T1000 (cell line): ENCODE measurements at regions not wholly inside any gene's neighbourhood (a gene's known extent, or its start where the extent isn't known, plus 50 kb on each side); places are given as distances from the start of the nearest gene placed in this dataset.

Experiments used
- DNase-seq: peaks from one replicate; lab custom pipeline; 2025; ENCODE audit warnings: mixed read lengths; lab: John Stamatoyannopoulos, UW

GRCh38 chr1:239436286-239436685, 49.9 kb downstream of the CHRM3 start:
- no peak for DNase-seq

DNA sequence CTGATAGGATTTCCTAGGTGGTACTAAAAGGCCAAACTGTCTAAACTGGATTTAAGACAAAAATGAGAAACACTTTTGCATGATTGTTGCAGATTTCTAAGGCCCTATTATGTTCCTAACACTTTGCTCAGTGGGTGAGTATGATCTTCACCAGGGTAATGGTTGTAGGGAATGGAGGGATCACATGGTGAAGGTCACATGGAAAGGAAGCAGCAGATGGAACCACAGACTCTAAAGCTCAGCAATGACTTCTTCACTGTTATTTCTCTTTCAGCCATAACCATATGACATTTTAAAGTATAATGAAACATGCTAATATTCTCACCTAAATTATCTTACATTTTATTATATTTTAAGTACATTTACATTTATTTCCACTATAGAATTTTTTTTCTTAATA, 51.5 kb downstream of the CHRM3 start:
- DNase-seq, result no peak

- DNase-seq, result no peak
Measured at GRCh38 chr1:239438891-239439290, 52.5 kb downstream of the CHRM3 start.

DNA sequence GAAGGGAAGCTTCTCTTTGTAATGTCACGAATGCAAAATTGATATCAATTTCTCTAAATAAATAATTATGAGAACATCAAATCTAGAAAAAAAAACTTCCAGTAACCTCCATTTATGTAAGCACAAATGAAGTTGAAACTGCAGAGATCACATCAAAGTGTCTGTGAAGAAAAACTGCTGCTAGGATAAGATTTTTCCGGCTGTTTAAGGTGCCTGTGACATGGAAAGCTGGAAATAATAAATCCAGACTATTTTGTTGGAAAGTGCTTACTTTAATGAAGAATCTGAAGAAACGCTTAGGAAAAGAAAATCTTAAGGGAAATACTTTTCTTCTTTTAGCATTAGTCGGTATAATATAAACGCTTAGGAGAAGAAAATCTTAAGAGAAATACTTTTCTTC, 57.0 kb downstream of the CHRM3 start:
- DNase-seq, result no peak

GRCh38 chr1:239446611-239447010, 60.2 kb downstream of the CHRM3 start:
- DNase-seq, result no peak

DNA sequence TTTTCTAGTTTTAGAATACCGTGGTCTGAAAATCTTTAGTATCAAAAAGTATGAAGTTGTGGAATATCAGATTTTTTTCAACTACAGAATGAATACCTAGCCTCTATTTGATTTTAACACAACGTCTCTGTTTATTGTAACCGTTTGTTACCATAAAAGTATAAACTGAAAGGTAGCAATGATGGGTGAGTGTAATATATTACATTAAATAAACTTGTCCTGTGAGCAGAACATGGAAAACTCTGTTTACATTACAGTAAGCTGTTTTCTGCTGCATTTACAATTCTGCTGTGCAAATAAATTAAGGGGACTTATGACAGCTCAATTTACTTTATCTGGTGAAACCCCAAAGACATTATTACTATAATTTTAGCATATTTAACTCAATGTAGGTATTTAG, 62.5 kb downstream of the CHRM3 start:
- DNase-seq, result no peak

- DNase-seq, result no peak
Measured at GRCh38 chr1:239455743-239456142, 69.4 kb downstream of the CHRM3 start.

GRCh38 chr1:239456788-239457187, 70.4 kb downstream of the CHRM3 start:
- DNase-seq, result no peak

DNA sequence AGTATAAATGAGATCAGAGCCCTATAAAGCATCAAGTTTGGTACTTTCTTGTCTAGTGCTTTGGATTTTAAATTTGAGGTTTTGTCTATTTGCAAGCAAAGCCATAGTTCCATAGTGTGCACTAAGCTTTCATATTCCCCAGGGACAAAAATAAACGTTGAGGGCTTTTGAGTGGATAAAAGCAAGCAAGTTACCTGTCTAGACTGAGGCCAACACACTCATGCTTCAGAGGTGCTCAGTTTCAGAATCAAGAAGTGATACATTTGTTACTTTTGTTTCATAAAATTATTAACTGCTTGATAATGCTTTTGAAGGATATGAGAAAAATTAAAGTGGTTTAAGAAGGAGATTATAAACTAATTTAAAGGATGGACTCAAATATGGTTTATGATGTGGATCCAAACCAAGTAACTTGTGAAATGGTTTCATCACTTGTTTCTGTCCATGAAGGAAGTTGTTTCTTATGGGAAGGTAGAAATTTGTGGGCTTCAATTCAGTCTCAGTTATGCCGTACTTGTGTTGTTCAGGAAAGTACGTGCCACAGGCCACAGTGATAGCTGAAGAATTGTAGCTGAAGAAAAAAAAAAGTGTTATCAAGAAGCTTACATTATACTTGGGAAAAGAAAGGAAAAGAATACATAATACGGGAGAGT, 71.2 kb downstream of the CHRM3 start:
- no peak for DNase-seq

DNA sequence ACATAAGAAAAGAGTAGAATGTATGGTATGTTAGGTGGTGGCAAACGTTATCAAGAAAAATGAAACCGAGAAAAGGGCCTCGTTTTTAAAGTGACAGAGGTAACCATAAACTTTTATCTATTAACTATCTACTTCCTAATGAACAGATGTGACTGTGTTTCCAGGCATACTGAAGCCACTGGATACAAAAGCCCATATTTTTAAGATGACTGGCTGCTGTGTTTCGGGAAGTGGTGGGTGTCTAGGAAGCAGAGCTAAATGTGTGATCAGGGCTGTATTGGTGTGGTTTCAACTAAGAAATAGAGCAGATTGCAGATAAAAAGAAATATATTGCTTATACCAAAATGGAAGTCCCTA, 71.8 kb downstream of the CHRM3 start:
- no peak for DNase-seq

DNA sequence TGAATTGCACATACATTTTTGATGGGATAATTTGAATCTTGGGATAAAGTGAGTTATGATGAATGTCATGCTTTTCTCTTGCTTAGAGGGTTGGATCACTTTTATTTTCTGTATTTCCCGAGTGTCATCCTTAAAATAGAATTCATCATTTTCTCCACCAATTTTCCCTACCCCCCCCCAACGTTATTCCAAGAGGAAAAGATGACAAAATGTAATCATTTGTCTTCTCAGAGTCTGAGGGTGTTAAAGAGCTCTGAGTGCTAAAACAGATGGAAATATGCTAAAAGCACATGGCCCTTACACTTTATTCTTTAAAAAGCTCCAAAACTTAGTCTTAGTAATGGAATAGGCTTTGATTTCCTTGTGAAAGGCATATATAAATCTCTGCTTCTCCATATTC, 81.4 kb downstream of the CHRM3 start:
- no peak for DNase-seq

GRCh38 chr1:239478069-239478468, 91.7 kb downstream of the CHRM3 start:
- DNase-seq, result no peak

- DNase-seq, result no peak
Measured at GRCh38 chr1:239483391-239483790, 97.0 kb downstream of the CHRM3 start.

- DNase-seq, result no peak
Measured at GRCh38 chr1:239493811-239494414, 107.5 kb downstream of the CHRM3 start.

DNA sequence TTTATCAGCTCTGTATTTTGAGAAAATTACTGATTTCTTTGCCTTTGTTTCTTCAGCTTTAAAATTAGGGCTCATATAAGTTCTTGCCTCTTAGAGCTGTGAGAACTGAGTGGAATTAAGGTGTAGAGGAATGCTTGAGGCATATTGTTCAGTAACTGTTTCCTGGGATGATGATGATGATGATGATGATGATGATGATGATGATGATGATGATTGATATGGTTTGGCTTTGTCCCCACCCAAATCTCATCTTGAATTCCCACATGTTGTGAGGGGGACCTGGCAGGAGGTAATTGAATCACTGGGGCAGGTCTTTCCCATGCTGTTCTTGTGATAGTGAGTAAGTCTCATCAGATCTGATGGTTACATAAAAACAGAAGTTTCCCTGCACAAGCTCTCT, 118.7 kb downstream of the CHRM3 start:
- no peak for DNase-seq

GRCh38 chr1:239507826-239508225, 121.5 kb downstream of the CHRM3 start:
- DNase-seq, result no peak

DNA sequence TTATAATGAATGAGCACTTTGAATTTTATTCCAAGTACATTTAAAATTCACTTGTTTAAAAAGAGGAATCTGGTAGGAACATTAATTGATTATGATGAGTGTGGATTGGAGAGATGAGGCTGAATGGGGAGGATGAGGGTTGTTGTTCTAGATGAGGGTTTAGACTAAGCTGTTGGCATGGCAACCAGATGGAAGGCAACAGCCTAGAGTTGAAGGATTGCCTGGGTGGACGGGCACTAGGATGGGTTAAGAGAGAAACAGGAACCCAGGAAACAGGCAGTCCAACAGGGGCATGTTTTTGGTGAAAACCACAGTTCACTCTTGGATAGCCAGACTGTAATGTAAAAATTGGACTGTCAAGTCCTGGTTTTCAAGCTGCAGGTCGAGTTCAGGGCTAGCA, 125.5 kb downstream of the CHRM3 start:
- no peak for DNase-seq

DNA sequence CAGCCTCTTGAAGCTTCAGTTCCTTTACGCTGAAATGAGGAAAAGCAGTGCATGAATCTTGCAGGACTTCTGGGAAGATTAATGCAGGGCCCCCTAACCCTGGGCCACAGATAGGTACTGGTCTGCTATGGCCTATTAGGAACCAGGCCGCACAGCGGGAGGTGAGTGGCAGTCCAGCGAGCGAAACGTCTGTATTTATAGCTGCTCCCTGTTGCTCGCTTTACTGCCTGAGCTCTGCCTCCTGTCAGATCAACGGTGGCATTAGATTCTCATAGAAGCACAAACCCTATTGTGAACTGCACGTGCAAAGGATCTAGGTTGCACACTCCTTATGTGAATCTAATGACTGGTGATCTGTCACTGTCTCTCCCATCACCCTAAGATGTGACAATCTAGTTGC, 130.2 kb downstream of the CHRM3 start:
- DNase-seq, result no peak

GRCh38 chr1:239526391-239526790, 140.0 kb downstream of the CHRM3 start:
- DNase-seq, result no peak

- DNase-seq, result no peak
Measured at GRCh38 chr1:239527051-239527693, 140.8 kb downstream of the CHRM3 start.

- DNase-seq, result no peak
Measured at GRCh38 chr1:239536165-239536849, 149.9 kb downstream of the CHRM3 start.

GRCh38 chr1:239537795-239538194, 151.4 kb downstream of the CHRM3 start:
- no peak for DNase-seq
